ENCODE measurements at regions not wholly inside any gene's neighbourhood (a gene's known extent, or its start where the extent isn't known, plus 50 kb on each side); places are given as distances from the start of the nearest gene placed in this dataset.

- Histone ChIP-seq H3K79me2 (ENCODE audit: insufficient read depth) (no peaks in the 10 kb centered on the region), H3K9me2 (no peaks in the 10 kb centered on the region), H3K36me3 (replicated peaks in 1 of 2; ENCODE audit: control insufficient read depth in 1 of 2, insufficient read depth in 2 of 2, low read length in 1 of 2) (no peaks in the 10 kb centered on the region), H3K4me3 (ENCODE audit: low read depth in 2 of 2, low read length in 1 of 2) (no peak overlapping the region), H2AFZ (ENCODE audit: low read depth) (no peak overlapping the region), H3K4me1 (ENCODE audit: control insufficient read depth in 1 of 2, insufficient read depth in 2 of 2, low read depth in 1 of 2, low read length in 1 of 2) (peaks cover 0 to 2% of the 10 kb centered on the region in 2 experiments; a peak in 1 of 4 replicates), H3K27ac (ENCODE audit: low read depth in 2 of 2, low read length in 1 of 2) (no peak overlapping the region), H3K9ac (no peak overlapping the region), H3F3A (replicated peaks; ENCODE audit: insufficient read depth) (peaks cover 3% of the 10 kb centered on the region), H3K27me3 (ENCODE audit: insufficient read depth) (no peaks in the 10 kb centered on the region), H4K20me1 (ENCODE audit: insufficient read depth) (no peaks in the 10 kb centered on the region), H3K4me2 (0 out of 2 replicates have a peak overlapping the region, but pooled peaks have one; percentile 13), H3K9me3 (no peaks in the 10 kb centered on the region)
- ChIA-PET CTCF (interaction anchor here (1.4 kb wide), 1 partner anchor 72 kb away, joined by 5 read pairs; no protein-coding TSS in a partner anchor), POLR2A (no interaction called here)
- TF ChIP-seq TEAD4 (IDR thresholded peaks at IDR 0.05; ENCODE audit: borderline replicate concordance, insufficient read depth), result no peak
- no peak for TF ChIP-seq RFX5 (IDR thresholded peaks at IDR 0.05; ENCODE audit: low read length)
- TF ChIP-seq CHD2 (IDR thresholded peaks at IDR 0.05; ENCODE audit: low read length, partially characterized antibody), result no peak
- no peak for TF ChIP-seq MAX (IDR thresholded peaks at IDR 0.05; ENCODE audit: low read depth)
- no peak for TF ChIP-seq USF2 (IDR thresholded peaks at IDR 0.05; ENCODE audit: borderline replicate concordance, low read depth, low read length)
- TF ChIP-seq CTCF (IDR thresholded peaks at IDR 0.05), result no peak
- no peak for TF ChIP-seq JUND (IDR thresholded peaks at IDR 0.05)
- no peak for TF ChIP-seq IRF3 (IDR thresholded peaks at IDR 0.05; ENCODE audit: low read depth, low read length)
- no peak for TF ChIP-seq FOXM1 (IDR thresholded peaks at IDR 0.05; ENCODE audit: low read depth)
- no peak for TF ChIP-seq MXI1 (IDR thresholded peaks at IDR 0.05; ENCODE audit: low read depth, low read length)
- no peak for TF ChIP-seq NRF1 (IDR thresholded peaks at IDR 0.05; ENCODE audit: low read depth, low read length)
- TF ChIP-seq EZH2phosphoT487 (IDR thresholded peaks at IDR 0.05; ENCODE audit: borderline replicate concordance, low read depth), result no peak
- TF ChIP-seq RAD21 (IDR thresholded peaks at IDR 0.05; ENCODE audit: low read length), result no peak
- no peak for TF ChIP-seq RCOR1 (IDR thresholded peaks at IDR 0.05; ENCODE audit: low read length)
- TF ChIP-seq ELF1 (IDR thresholded peaks at IDR 0.05), result no peak
- DNase-seq, result no peak
- 67% methylated on average over 15 of the region's 17 CpGs for WGBS (ENCODE audit: low lambda C conversion rate)
Measured at GRCh38 chr15:101568821-101569555, 79.5 kb upstream of the PCSK6 start.

Measured in SK-N-SH (cell line).